Spinal cord (tissue), 9 donors: ENCODE measurements at regions not wholly inside any gene's neighbourhood (a gene's known extent, or its start where the extent isn't known, plus 50 kb on each side); places are given as distances from the start of the nearest gene placed in this dataset.

Experiments used
- DNase-seq, 6 donors: peaks; one replicate each; pipeline versions ENCODE4 v3.0.0 to v3.0.0-alpha.2; 2013 to 2015; ENCODE audit warnings: low spot score in 6 of 6, low read depth in 4 of 6
- H3K27ac ChIP-seq: one replicate; pipeline ENCODE4 v1.5.1; 2013; ENCODE audit warnings: low read depth, low read length, control low read depth
- H3K27me3 ChIP-seq: one replicate; pipeline ENCODE4 v1.6.1; 2013; ENCODE audit warnings: low read length; ENCODE audit not compliant: control insufficient read depth, insufficient read depth
- H3K36me3 ChIP-seq: one replicate; pipeline ENCODE4 v1.6.1; 2013; ENCODE audit warnings: low read length; ENCODE audit not compliant: control insufficient read depth, insufficient read depth
- H3K4me1 ChIP-seq: one replicate; pipeline ENCODE4 v1.6.1; 2013; ENCODE audit warnings: low read length; ENCODE audit not compliant: control insufficient read depth, insufficient read depth
- H3K4me3 ChIP-seq: one replicate; pipeline ENCODE4 v1.5.1; 2013; ENCODE audit warnings: low read depth, low read length, control low read depth
- H3K9me3 ChIP-seq: one replicate; pipeline ENCODE4 v1.6.1; 2013; ENCODE audit warnings: low read length; ENCODE audit not compliant: control insufficient read depth, insufficient read depth
- WGBS: methylation state at CpG from one replicate; pipeline ENCODE4 v1.1.5; 2013; ENCODE audit warnings: missing lambda C conversion rate; ENCODE audit not compliant: insufficient coverage; 5-methylcytosine and 5-hydroxymethylcytosine counted together
- donor health status: healthy.

DNA sequence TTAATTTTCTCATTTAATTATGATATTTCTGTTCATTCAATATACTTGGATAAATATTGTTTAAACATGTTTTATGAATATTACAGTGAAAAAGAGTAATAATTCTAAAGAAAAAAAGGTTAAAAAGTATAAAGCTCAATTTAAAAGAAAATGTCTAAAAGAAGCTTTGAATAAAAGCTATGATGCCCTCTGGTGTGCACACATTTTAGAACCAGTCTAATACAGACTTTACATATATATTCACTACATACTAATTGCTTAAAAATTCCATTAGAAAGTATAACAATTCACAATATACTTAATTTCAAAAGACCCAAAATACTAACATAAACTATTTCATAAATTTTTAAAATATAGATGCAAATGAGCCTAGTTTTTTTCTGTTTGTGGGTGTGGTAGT is 909.1 kb upstream of the ROBO1 start:
- no peak overlapping the region for H3K27ac ChIP-seq
- no peaks in the 10 kb centered on the region for H3K9me3 ChIP-seq
- no peaks in the 10 kb centered on the region for H3K36me3 ChIP-seq
- peak in 2 of 6 donors; percentile 21 to 69 for DNase-seq
- H3K4me3 ChIP-seq, result no peak overlapping the region
- H3K4me1 ChIP-seq, result no peaks in the 10 kb centered on the region
- no peaks in the 10 kb centered on the region for H3K27me3 ChIP-seq

DNA sequence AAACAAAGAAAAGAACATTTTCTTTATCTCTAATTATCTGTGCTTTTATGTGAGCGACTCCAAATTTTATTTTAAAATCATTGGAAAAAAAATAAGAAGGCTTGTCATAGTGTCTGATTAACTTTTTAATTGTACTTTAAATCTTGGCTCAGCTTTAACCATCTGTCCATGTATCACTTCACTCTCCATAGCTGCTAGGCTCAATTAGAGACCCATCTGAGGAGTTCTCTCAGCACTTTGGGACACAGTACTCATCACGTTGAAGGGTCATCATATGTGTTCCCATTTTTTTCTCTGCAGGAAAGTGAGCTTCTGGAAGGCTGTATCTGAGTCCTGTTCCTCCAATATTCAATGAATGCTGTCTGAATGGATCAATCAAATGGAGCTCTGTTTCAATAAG is 908.5 kb upstream of the ROBO1 start:
- Histone ChIP-seq H3K36me3 (no peaks in the 10 kb centered on the region), H3K4me1 (no peaks in the 10 kb centered on the region), H3K4me3 (no peak overlapping the region), H3K27ac (no peak overlapping the region), H3K27me3 (no peaks in the 10 kb centered on the region), H3K9me3 (no peaks in the 10 kb centered on the region)
- peak in 1 of 6 donors; percentile 49 for DNase-seq
- WGBS, result no CpG with 5 or more reads among the region's 2 CpGs

DNA sequence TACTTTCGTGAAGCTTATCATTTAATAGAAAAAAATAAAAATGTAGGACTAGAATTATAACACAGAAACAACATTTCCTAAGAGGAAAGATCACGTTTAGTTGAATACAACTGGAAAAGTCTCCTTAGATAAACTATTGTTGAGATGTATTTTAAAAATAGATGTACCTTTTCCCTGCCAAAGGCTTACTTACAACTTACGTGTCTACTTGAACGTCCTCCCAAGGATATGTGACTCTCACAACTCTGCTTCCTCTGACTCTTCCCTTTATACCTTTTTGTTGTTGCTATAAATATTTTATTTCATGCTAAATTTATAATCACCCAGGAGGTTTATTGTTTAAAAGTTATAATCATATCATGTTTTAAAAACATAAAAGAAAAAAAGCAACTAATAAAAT is 908.0 kb upstream of the ROBO1 start:
- Histone ChIP-seq H3K9me3 (no peaks in the 10 kb centered on the region), H3K4me3 (no peak overlapping the region), H3K4me1 (no peaks in the 10 kb centered on the region), H3K27me3 (no peaks in the 10 kb centered on the region), H3K36me3 (no peaks in the 10 kb centered on the region), H3K27ac (no peak overlapping the region)
- no peak for DNase-seq
- WGBS, result no CpG with 5 or more reads among the region's 4 CpGs

- peaks cover 6% of the 10 kb centered on the region for H3K9me3 ChIP-seq
- WGBS, result 96% methylated on average over 2 of the region's 4 CpGs
- no peaks in the 10 kb centered on the region for H3K4me1 ChIP-seq
- H3K27me3 ChIP-seq, result no peaks in the 10 kb centered on the region
- H3K36me3 ChIP-seq, result no peaks in the 10 kb centered on the region
- H3K27ac ChIP-seq, result no peak overlapping the region
- no peak overlapping the region for H3K4me3 ChIP-seq
- no peak for DNase-seq
Observed at GRCh38 chr3:80668600-80669294, 900.9 kb upstream of the ROBO1 start.

DNA sequence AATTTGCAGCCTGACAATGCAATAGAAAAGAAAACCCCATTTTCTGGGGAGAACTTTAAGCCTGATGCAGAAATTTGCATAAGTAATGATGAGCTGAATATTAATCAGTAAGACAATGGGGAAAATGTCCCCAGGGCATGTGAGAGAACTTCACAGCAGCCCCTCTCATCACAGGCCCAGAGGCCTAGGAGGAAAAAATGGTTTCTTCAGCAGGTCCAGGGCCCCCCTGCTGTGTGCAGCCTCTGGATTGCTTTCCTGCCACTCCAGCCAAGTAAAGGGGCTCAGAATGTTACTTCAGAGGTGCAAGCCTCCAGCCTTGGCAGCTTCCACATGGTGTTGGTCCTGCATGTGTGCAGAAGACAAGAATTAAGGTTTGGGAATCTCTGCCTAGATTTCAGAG is 900.3 kb upstream of the ROBO1 start:
- peaks cover 6% of the 10 kb centered on the region for H3K9me3 ChIP-seq
- DNase-seq, result no peak
- no peaks in the 10 kb centered on the region for H3K27me3 ChIP-seq
- no peak overlapping the region for H3K27ac ChIP-seq
- H3K36me3 ChIP-seq, result no peaks in the 10 kb centered on the region
- H3K4me1 ChIP-seq, result no peaks in the 10 kb centered on the region
- no peak overlapping the region for H3K4me3 ChIP-seq

GRCh38 chr3:80663426-80663825 is 895.6 kb upstream of the ROBO1 start:
- WGBS, result no CpG with 5 or more reads among the region's 3 CpGs
- no peaks in the 10 kb centered on the region for H3K27me3 ChIP-seq
- no peak overlapping the region for H3K27ac ChIP-seq
- no peak overlapping the region for H3K4me3 ChIP-seq
- H3K9me3 ChIP-seq, result peaks cover 3% of the 10 kb centered on the region
- DNase-seq, result no peak
- H3K4me1 ChIP-seq, result no peaks in the 10 kb centered on the region
- no peaks in the 10 kb centered on the region for H3K36me3 ChIP-seq

DNA sequence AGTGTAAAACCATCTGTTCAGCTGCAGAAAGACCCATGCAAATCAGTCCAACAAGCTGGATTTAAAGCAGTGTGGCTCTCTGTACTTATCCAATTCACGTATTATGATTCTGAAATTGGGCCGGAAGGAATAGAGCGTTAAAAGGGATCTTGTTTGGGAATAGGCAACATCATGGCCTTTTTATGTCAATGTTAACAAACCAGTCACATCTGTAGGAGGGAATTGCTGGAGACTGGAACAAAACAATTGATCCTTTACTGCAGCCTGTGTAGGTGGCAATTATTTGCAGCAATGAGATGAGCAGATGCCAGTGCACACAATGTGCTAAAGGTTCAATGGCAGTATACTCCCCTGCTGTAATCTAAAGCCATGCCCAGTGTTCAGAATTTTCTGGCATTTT is 887.4 kb upstream of the ROBO1 start:
- no peak overlapping the region for H3K27ac ChIP-seq
- H3K36me3 ChIP-seq, result no peaks in the 10 kb centered on the region
- no peaks in the 10 kb centered on the region for H3K9me3 ChIP-seq
- H3K27me3 ChIP-seq, result no peaks in the 10 kb centered on the region
- H3K4me3 ChIP-seq, result no peak overlapping the region
- peak in 2 of 6 donors; percentile 47 to 59 for DNase-seq
- WGBS, result 60% methylated on average over 1 of the region's 3 CpGs
- H3K4me1 ChIP-seq, result no peaks in the 10 kb centered on the region

DNA sequence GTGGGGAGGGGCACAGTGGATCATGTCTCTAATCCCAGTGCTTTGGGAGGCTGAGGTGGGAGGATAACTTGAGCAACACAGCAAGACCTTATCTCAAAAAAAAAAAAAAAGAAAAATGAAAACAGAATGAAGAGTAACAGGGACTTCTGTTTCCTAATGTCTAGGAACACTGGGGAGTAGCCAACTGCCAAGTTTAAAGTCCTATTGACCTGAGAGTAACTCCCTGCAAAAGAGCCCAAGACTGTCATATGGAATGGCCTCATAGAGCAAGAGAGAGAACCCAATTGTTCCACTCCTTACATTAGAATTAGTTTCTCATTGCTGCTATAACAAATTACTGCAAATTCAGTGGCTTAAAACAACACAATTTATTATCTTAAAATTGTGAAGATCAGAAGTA is 881.4 kb upstream of the ROBO1 start:
- Histone ChIP-seq H3K36me3 (no peaks in the 10 kb centered on the region), H3K27me3 (no peaks in the 10 kb centered on the region), H3K4me1 (no peaks in the 10 kb centered on the region), H3K9me3 (no peaks in the 10 kb centered on the region), H3K4me3 (no peak overlapping the region), H3K27ac (no peak overlapping the region)
- no peak for DNase-seq

- no peaks in the 10 kb centered on the region for H3K9me3 ChIP-seq
- H3K4me1 ChIP-seq, result no peaks in the 10 kb centered on the region
- DNase-seq, result no peak
- H3K27ac ChIP-seq, result no peak overlapping the region
- H3K36me3 ChIP-seq, result no peaks in the 10 kb centered on the region
- no peaks in the 10 kb centered on the region for H3K27me3 ChIP-seq
- WGBS, result 88% methylated on average over 1 of the region's 4 CpGs
- no peak overlapping the region for H3K4me3 ChIP-seq
Observed at GRCh38 chr3:80643421-80643820, 875.6 kb upstream of the ROBO1 start.

DNA sequence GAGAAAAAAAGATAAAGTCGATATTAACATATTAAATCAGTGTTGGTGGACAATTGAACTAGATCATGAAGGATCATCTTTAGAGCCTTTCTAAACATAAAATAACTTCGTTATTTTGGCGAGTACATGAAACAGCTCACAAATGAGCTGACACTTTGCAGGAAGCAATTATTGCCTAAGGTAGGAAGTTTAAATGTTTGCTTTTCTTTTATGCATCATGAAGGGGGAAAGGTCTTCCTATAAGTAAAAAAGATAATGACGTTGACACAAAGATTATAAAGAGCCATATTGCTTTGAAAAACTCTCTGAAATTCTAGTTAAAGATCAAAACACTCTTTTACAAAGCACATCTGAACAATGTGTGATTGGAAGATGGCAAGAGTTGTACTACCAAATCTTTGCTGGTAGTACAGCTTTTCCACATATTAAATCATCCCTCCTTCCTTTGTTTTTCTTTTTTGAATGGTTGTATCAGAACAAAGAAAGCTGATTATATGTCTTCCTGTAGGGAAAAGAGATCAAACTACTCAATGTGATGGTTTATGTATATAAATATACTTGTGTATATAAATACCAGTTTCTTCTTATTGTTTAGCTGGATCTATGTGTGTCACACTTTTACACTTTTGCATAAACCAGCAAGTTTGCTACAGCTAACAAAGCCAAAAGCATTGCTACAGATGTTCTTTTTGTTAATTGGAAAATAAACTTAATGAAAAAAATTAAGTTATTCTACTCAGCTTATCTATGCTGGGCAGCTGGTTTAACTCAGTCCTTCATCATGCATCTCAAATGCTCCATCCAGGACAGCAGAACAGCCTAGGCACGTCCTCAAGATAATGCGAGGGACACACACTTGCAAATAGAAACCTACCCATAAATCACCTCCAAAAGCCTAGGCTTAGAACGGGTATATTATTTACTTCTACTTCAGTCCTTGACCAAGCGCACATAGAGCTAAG is 850.8 kb upstream of the ROBO1 start:
- no peak for DNase-seq
- Histone ChIP-seq H3K9me3 (no peaks in the 10 kb centered on the region), H3K27ac (no peak overlapping the region), H3K4me3 (no peak overlapping the region), H3K27me3 (no peaks in the 10 kb centered on the region), H3K4me1 (no peaks in the 10 kb centered on the region), H3K36me3 (no peaks in the 10 kb centered on the region)
- 81% methylated on average over 2 of the region's 8 CpGs for WGBS
